ENCODE measurements at regions not wholly inside any gene's neighbourhood (a gene's known extent, or its start where the extent isn't known, plus 50 kb on each side); places are given as distances from the start of the nearest gene placed in this dataset.

DNA sequence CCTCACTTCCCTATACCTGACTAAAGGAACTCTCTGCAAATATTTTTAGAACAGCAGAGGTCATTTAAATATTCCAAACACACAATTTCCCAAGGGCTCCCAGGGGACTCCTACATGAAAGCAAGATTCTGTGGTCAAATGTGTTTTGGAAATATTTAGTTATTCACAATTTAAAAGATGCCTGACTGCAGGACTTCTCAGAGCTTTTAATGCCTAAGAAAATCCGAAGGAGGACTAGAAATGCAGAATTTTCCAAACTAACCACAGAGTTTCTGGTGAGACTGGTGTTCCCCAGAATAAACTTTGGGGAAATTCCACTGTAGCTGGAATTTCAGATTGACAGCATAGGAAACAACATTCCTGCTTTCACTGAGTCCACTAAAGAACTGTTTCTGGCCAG is 84.8 kb upstream of the MAP1LC3B2 start:
- Histone ChIP-seq H3K4me3 (ENCODE audit: insufficient read depth, low read depth, low read length) (no peak overlapping the region), H4K91ac (ENCODE audit: insufficient read depth, low read depth, low read length) (no peak overlapping the region), H4K5ac (ENCODE audit: low read depth, low read length) (no peak overlapping the region), H3K23ac (ENCODE audit: low read depth, low read length) (no peak overlapping the region), H3K36me3 (ENCODE audit: control insufficient read depth, insufficient read depth, low read length) (no peaks in the 10 kb centered on the region), H2BK15ac (ENCODE audit: low read depth, low read length) (no peak overlapping the region), H4K20me1 (ENCODE audit: insufficient read depth, low read length) (no peaks in the 10 kb centered on the region), H3K4me1 (ENCODE audit: control insufficient read depth, insufficient read depth, low read length) (peaks cover 2% of the 10 kb centered on the region; the same call in 1 of the 2 replicates), H3K9me3 (ENCODE audit: control insufficient read depth, insufficient read depth, low read length) (peaks cover 8% of the 10 kb centered on the region), H3K9ac (ENCODE audit: low read depth, low read length) (no peak overlapping the region), H3K18ac (ENCODE audit: low read depth, low read length) (no peak overlapping the region), H2BK120ac (ENCODE audit: low read depth, low read length) (no peak overlapping the region), H3K56ac (ENCODE audit: extremely low read depth, insufficient read depth, low read length) (no peak overlapping the region), H3K4ac (ENCODE audit: low read depth, low read length) (no peak overlapping the region), H2AFZ (replicated peaks; ENCODE audit: low read length, poor library complexity) (no peak overlapping the region), H3K27ac (ENCODE audit: insufficient read depth, low read length) (no peak overlapping the region), H2AK5ac (ENCODE audit: low read depth, low read length) (no peak overlapping the region), H3K27me3 (ENCODE audit: control insufficient read depth, insufficient read depth, low read length) (no peaks in the 10 kb centered on the region), H2BK20ac (ENCODE audit: low read depth, low read length) (no peak overlapping the region), H4K8ac (ENCODE audit: low read depth in 2 of 2, low read length in 2 of 2) (no peak overlapping the region), H3K79me1 (ENCODE audit: low read depth in 1 of 2, low read length in 2 of 2) (no peaks in the 10 kb centered on the region), H2AK9ac (replicated peaks; ENCODE audit: low read depth, low read length, poor library complexity) (no peak overlapping the region), H3K14ac (replicated peaks; ENCODE audit: low read depth, low read length) (no peak overlapping the region), H3K4me2 (ENCODE audit: low read depth, low read length) (no peak overlapping the region), H2BK5ac (ENCODE audit: low read depth, low read length, poor library complexity, severe bottlenecking) (no peak overlapping the region), H3K9me1 (ENCODE audit: insufficient read depth, low read length) (0 out of 2 replicates have a peak, but pooled peaks cover 3% of the 10 kb centered on the region)
- in situ Hi-C loops (cut with MboI; ENCODE audit: low sequenced_read_pairs) = no loop called here
- CTCF ChIA-PET = interaction anchor here (0.6 kb wide), 1 partner anchor 18 kb away, joined by 4 read pairs; no protein-coding TSS in a partner anchor
- no CpG with 5 or more reads among the region's 1 CpG for WGBS, 2 experiments (ENCODE audit: extremely low coverage in 2 of 2, insufficient read length in 1 of 2)
- TF ChIP-seq RAD21 (IDR thresholded peaks at IDR 0.05; ENCODE audit: low read length) (no peak), CTCF (conservative IDR thresholded peaks at IDR 0.05; ENCODE audit: low read depth, low read length) (no peak), MXI1 (IDR thresholded peaks at IDR 0.05; ENCODE audit: borderline replicate concordance, low read depth, low read length) (no peak), SMC3 (IDR thresholded peaks at IDR 0.05; ENCODE audit: low read depth, low read length) (no peak), MAFK (IDR thresholded peaks at IDR 0.05; ENCODE audit: low read depth, low read length) (no peak), FOS (IDR thresholded peaks at IDR 0.05; ENCODE audit: low read depth, low read length) (no peak), RFX5 (IDR thresholded peaks at IDR 0.05; ENCODE audit: low read depth, low read length) (no peak)
- no TSS peak for BruUV-seq (replicated peaks)
- intact Hi-C loops (cut with micrococcal nuclease) = no loop called here
- POLR2A ChIA-PET (ENCODE audit: unreplicated experiment) = no interaction called here
- ATAC-seq (ENCODE audit: low read depth) (no peak), DNase-seq (no peak)
- dilution Hi-C loops (cut with HindIII; ENCODE audit: low sequenced_read_pairs, unreplicated experiment) = no loop called here

Data from IMR-90 (cell line).